ENCODE measurements at regions not wholly inside any gene's neighbourhood (a gene's known extent, or its start where the extent isn't known, plus 50 kb on each side); places are given as distances from the start of the nearest gene placed in this dataset.
"Not testable (repeated sequence)": the region's sequence is repeated elsewhere in the genome, so short reads cannot be mapped to it uniquely, and the experiment has no call there.

DNA sequence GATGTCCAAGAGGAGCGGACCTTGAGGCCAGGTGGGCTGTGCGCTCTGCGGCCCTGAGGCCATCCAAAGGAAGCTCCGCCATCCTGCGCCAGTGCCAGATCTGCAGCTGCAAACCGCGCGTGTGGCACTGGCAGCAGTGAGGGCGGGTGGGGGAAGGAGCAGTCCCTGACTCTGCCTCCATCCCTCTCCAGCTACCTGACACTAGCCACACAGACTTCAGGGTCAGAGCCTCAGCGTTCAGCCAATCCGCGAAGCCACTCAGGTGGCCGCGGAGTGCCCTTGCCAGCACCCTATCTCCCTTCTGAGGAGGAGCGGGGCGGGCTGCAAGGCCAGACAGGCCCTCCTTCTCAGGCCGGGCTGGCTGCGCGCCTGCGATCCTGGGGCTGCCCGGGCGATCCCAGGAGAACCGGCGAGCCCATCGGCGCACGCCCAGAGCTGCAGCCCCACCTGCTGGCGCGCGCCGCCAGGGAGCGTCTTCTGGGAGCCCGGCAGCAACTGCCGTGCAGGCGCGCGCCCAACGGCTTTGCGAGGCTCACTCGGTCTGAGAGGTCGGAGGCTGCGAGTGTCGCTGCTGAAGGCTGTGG is 867.2 kb downstream of the SPATA31A1 start:
- H3K4me2 ChIP-seq (replicated peaks; ENCODE audit: extremely low read depth, low read length, poor library complexity, severe bottlenecking); H2AFZ ChIP-seq (ENCODE audit: insufficient read depth, low read depth, low read length, poor library complexity, severe bottlenecking); H3K36me3 ChIP-seq (replicated peaks in 1 of 2; ENCODE audit: control insufficient read depth in 1 of 2, insufficient read depth in 2 of 2, low read length in 2 of 2); intact Hi-C loops (cut with micrococcal nuclease); H3K27me3 ChIP-seq (ENCODE audit: control insufficient read depth in 2 of 2, insufficient read depth in 2 of 2, low read length in 2 of 2); H3K79me2 ChIP-seq (ENCODE audit: insufficient read depth, low read length); DNase-seq; H3K4me1 Mint-ChIP-seq; H3K27ac ChIP-seq (ENCODE audit: low read depth in 1 of 2, low read length in 2 of 2); H3K4me3 ChIP-seq (replicated peaks in 1 of 3; ENCODE audit: low read depth in 2 of 3, low read length in 3 of 3); H3K4me1 ChIP-seq (ENCODE audit: control insufficient read depth in 1 of 2, insufficient read depth in 2 of 2, low read length in 2 of 2); H3K9me3 ChIP-seq (replicated peaks in 1 of 2; ENCODE audit: control insufficient read depth in 1 of 2, insufficient read depth in 1 of 2, low read length in 2 of 2); H3K36me3 Mint-ChIP-seq; H3K9ac ChIP-seq (ENCODE audit: insufficient read depth, low read length, poor library complexity, severe bottlenecking); H4K20me1 ChIP-seq (ENCODE audit: insufficient read depth, low read length); H3K9me3 Mint-ChIP-seq; H3K27ac Mint-ChIP-seq; H3K27me3 Mint-ChIP-seq (ENCODE audit: low read depth in 3 of 3): not testable (repeated sequence)
- WGBS (ENCODE audit: insufficient coverage), result 0% methylated on average over 5 of the region's 43 CpGs
- H3K4me3 Mint-ChIP-seq, result peak overlapping the region in 1 of 2 donors; percentile 68

DNA sequence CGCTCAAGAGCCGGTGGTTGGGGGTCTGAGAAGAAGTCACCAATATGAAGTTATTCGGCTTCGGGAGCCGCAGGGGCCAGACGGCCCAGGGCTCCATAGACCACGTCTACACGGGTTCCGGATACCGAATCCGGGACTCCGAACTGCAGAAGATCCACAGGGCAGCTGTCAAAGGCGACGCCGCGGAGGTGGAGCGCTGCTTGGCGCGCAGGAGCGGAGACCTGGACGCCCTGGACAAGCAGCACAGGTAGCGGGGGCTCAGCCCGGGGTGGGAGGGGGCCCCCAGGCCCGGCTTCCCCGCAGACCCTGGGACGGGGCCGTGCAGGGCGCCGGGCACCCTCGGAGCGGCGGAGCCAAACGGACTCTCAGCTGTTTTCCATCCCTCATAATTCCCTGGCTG is 867.9 kb downstream of the SPATA31A1 start:
- H3K4me2 ChIP-seq (replicated peaks; ENCODE audit: extremely low read depth, low read length, poor library complexity, severe bottlenecking); DNase-seq; H3K4me3 Mint-ChIP-seq; intact Hi-C loops (cut with micrococcal nuclease); H3K9me3 ChIP-seq (replicated peaks in 1 of 2; ENCODE audit: control insufficient read depth in 1 of 2, insufficient read depth in 1 of 2, low read length in 2 of 2); H3K27ac Mint-ChIP-seq; H3K27me3 ChIP-seq (ENCODE audit: control insufficient read depth in 2 of 2, insufficient read depth in 2 of 2, low read length in 2 of 2); H3K36me3 Mint-ChIP-seq; H3K4me1 ChIP-seq (ENCODE audit: control insufficient read depth in 1 of 2, insufficient read depth in 2 of 2, low read length in 2 of 2); H3K79me2 ChIP-seq (ENCODE audit: insufficient read depth, low read length); H4K20me1 ChIP-seq (ENCODE audit: insufficient read depth, low read length); H3K4me1 Mint-ChIP-seq; H3K9me3 Mint-ChIP-seq; H3K9ac ChIP-seq (ENCODE audit: insufficient read depth, low read length, poor library complexity, severe bottlenecking); H3K36me3 ChIP-seq (replicated peaks in 1 of 2; ENCODE audit: control insufficient read depth in 1 of 2, insufficient read depth in 2 of 2, low read length in 2 of 2); H3K27me3 Mint-ChIP-seq (ENCODE audit: low read depth in 3 of 3); H2AFZ ChIP-seq (ENCODE audit: insufficient read depth, low read depth, low read length, poor library complexity, severe bottlenecking); H3K27ac ChIP-seq (ENCODE audit: low read depth in 1 of 2, low read length in 2 of 2); H3K4me3 ChIP-seq (replicated peaks in 1 of 3; ENCODE audit: low read depth in 2 of 3, low read length in 3 of 3): not testable (repeated sequence)
- WGBS (ENCODE audit: insufficient coverage), result no CpG with 5 or more reads among the region's 33 CpGs
